GM12865 (cell line): ENCODE measurements at regions not wholly inside any gene's neighbourhood (a gene's known extent, or its start where the extent isn't known, plus 50 kb on each side); places are given as distances from the start of the nearest gene placed in this dataset.

Experiments
- DNase-seq: peaks from one replicate; pipeline ENCODE4 v3.0.0; 2010; ENCODE audit warnings: low read depth
- H3K4me3 ChIP-seq: 2 replicates; pipeline ENCODE4 v1.5.1; 2011; ENCODE audit warnings: mild to moderate bottlenecking, low read depth, low read length, control low read depth
- CTCF ChIP-seq: IDR thresholded peaks from 2 replicates; pipeline ENCODE4 v1.5.1; 2011; ENCODE audit warnings: low read length, control low read depth, low read depth, inconsistent platforms; ENCODE audit not compliant: insufficient read depth; ENCODE audit errors: missing control alignments

GRCh38 chr18:75802681-75803080 is 375.2 kb upstream of the SMIM21 start:
- no peak for DNase-seq
- no peak for TF ChIP-seq CTCF
- no peak overlapping the region for H3K4me3 ChIP-seq

GRCh38 chr18:75801178-75801577 is 373.7 kb upstream of the SMIM21 start:
- H3K4me3 ChIP-seq, result no peak overlapping the region
- no peak for DNase-seq
- no peak for TF ChIP-seq CTCF

- no peak for TF ChIP-seq CTCF
- no peak overlapping the region for H3K4me3 ChIP-seq
- DNase-seq, result no peak
These were observed 372.8 kb upstream of the SMIM21 start for GRCh38 chr18:75800331-75800648.

GRCh38 chr18:75799449-75800330 is 372.2 kb upstream of the SMIM21 start:
- no peak overlapping the region for H3K4me3 ChIP-seq
- DNase-seq, result no peak
- TF ChIP-seq CTCF, result no peak

GRCh38 chr18:75797046-75797445 is 369.5 kb upstream of the SMIM21 start:
- H3K4me3 ChIP-seq, result no peak overlapping the region
- no peak for DNase-seq
- TF ChIP-seq CTCF, result no peak

- DNase-seq, result no peak
- no peak for TF ChIP-seq CTCF
- H3K4me3 ChIP-seq, result no peak overlapping the region
These were observed 363.3 kb upstream of the SMIM21 start for GRCh38 chr18:75790796-75791195.

- TF ChIP-seq CTCF, result no peak
- DNase-seq, result no peak
- no peak overlapping the region for H3K4me3 ChIP-seq
These were observed 362.6 kb upstream of the SMIM21 start for GRCh38 chr18:75790111-75790510.
